ENCODE measurements at regions not wholly inside any gene's neighbourhood (a gene's known extent, or its start where the extent isn't known, plus 50 kb on each side); places are given as distances from the start of the nearest gene placed in this dataset.

DNA sequence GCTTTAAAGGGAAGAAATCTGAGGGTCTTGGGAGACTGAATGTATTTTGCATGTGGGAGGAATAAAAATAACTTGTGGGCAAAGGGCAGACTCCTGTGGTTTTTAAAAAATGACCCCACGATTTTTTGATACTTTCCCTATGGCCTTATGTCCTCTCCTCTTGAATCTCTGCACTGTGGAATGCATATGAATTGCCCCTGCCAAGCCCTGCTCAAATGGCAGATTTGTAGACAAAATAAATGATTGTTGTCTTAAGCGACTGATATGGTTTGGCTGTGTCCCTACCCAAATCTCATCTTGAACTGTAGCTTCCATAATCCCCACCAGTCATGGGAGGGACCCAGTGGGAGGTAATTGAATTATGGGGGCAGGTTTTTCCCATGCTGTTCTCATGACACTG lies 223.8 kb downstream of the DACT1 start:
- TF ChIP-seq, protein P1, sequence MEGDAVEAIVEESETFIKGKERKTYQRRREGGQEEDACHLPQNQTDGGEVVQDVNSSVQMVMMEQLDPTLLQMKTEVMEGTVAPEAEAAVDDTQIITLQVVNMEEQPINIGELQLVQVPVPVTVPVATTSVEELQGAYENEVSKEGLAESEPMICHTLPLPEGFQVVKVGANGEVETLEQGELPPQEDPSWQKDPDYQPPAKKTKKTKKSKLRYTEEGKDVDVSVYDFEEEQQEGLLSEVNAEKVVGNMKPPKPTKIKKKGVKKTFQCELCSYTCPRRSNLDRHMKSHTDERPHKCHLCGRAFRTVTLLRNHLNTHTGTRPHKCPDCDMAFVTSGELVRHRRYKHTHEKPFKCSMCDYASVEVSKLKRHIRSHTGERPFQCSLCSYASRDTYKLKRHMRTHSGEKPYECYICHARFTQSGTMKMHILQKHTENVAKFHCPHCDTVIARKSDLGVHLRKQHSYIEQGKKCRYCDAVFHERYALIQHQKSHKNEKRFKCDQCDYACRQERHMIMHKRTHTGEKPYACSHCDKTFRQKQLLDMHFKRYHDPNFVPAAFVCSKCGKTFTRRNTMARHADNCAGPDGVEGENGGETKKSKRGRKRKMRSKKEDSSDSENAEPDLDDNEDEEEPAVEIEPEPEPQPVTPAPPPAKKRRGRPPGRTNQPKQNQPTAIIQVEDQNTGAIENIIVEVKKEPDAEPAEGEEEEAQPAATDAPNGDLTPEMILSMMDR (IDR thresholded peaks at IDR 0.05), result no peak
- H3K27me3 ChIP-seq (ENCODE audit: control insufficient read depth, insufficient read depth, low read length), result no peaks in the 10 kb centered on the region
- no peak overlapping the region for H3K4me2 ChIP-seq (ENCODE audit: low read length)
- no peak overlapping the region for H3K27ac ChIP-seq
- H3K36me3 ChIP-seq (ENCODE audit: control insufficient read depth, insufficient read depth, low read length), result no peaks in the 10 kb centered on the region
- H3K79me2 ChIP-seq, result no peaks in the 10 kb centered on the region
- H3K9me3 ChIP-seq (ENCODE audit: control insufficient read depth, low read length), result no peaks in the 10 kb centered on the region
- no peaks in the 10 kb centered on the region for H3K4me1 ChIP-seq
- H3K4me3 ChIP-seq (ENCODE audit: low read depth, low read length), result no peak overlapping the region
- no peak overlapping the region for H3K9ac ChIP-seq
- H2AFZ ChIP-seq, result no peak overlapping the region

DNA sequence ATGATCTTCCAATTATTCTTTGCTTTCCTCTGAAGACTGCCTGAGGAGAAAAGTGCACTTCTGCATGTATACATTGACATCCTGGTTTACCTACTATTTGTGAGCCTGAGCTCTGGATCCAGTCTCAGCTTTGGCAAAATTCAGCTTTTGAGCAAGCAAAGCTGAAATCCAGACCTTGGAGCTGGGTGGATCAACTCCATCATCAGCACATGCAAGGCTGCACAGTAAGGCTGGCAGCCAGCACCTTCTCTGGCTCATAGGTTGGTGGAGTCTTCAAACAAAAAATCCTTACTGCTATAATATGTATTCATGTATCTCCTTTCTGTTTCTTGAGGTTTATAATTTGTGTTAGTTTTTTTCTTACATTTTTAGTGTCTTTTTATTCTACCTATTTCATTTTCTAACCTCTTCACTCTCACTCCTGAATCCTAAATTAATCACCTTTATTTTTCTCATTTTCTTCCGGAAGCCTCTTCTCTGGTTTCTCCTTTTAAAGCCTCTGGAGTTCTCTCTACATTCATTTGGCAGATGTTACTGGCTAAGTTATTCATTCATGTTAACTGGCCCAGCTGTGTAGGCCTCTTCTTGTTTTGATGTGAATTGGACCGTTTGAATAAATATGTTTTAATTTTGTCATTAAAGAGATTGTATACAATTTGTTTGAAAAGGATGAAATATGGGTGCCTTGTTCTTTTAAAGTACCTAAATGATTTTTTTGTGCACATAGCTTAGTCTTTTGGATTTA lies 224.8 kb downstream of the DACT1 start:
- Histone ChIP-seq H3K4me3 (ENCODE audit: low read depth, low read length) (no peak overlapping the region), H3K9me3 (ENCODE audit: control insufficient read depth, low read length) (no peaks in the 10 kb centered on the region), H3K4me2 (ENCODE audit: low read length) (no peak overlapping the region), H3K36me3 (ENCODE audit: control insufficient read depth, insufficient read depth, low read length) (no peaks in the 10 kb centered on the region), H3K9ac (no peak overlapping the region), H3K4me1 (no peaks in the 10 kb centered on the region), H3K27me3 (ENCODE audit: control insufficient read depth, insufficient read depth, low read length) (no peaks in the 10 kb centered on the region), H3K27ac (no peak overlapping the region), H3K79me2 (no peaks in the 10 kb centered on the region), H2AFZ (no peak overlapping the region)
- TF ChIP-seq, protein P1 (IDR thresholded peaks at IDR 0.05), result no peak

DNA sequence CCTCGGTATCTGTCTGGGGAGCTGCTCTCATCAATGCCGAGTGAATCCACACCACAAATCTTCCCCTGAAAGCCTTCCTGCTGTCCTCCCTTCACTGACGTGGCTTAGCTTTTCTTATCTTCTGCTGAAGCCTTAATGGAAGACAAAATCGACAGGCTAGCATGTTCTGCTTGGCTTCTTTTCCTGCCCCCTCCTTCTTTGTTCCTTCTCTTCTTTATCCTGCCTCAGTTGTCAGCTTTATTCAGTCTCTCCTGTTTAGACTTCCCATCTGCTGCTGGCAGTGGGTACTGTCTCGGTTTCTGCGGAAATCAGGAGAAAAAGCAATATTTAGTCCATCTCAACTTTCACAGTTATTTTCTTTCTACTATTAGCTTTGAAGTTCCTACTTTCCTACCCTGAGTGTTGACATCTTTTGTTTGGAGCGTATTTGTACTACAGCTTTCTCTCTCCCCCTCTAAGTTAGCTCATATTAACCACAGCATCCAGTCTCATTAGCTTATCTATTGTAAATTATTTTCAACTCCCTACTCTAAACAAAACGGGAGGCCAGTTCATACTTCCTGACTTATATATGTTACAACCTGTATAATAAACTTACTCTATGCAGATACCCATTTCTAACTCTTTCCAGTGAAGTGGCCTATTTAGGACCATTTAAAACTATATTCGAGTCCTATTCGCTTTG lies 226.0 kb downstream of the DACT1 start:
- Histone ChIP-seq H3K4me2 (ENCODE audit: low read length) (no peak overlapping the region), H3K9ac (no peak overlapping the region), H3K4me1 (no peaks in the 10 kb centered on the region), H3K79me2 (no peaks in the 10 kb centered on the region), H3K27ac (no peak overlapping the region), H3K27me3 (ENCODE audit: control insufficient read depth, insufficient read depth, low read length) (no peaks in the 10 kb centered on the region), H2AFZ (no peak overlapping the region), H3K9me3 (ENCODE audit: control insufficient read depth, low read length) (no peaks in the 10 kb centered on the region), H3K36me3 (ENCODE audit: control insufficient read depth, insufficient read depth, low read length) (no peaks in the 10 kb centered on the region), H3K4me3 (ENCODE audit: low read depth, low read length) (no peak overlapping the region)
- TF ChIP-seq, protein P1 (IDR thresholded peaks at IDR 0.05), result no peak

DNA sequence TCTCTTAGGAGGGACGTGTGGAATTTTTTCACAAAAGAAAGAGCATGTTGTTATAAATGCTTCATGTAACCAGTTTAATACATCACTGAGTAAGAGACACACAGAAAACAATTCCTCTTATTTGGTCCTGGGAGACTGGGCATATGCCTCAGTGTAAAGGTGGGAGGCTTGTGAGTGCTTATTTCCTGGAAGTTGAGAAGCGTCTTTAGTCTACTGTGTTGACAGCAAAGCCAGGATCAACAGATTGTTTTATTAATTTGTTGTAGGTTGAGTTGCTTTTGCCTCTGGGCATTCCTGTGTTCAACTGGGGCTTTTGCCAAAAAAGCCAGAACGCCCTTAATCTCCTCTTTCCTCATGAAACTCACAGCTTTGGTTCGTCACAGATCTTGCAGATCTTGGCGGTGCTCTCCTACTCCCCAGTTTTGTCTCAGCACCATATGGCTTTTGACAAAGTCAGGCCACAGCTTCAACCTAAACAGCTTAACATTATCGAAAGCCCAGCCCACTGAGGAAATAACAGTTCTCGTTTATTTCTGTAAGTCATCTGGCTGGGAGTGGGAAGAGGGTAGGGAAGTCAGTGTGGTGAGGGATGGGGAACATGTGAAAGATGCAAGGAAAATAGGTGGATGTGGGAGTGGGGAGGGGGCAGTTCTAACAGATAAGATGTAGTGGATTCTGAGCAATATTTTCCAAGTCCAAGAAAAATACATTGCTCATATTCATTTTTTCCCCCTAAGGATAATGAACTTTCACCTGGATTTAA lies 227.2 kb downstream of the DACT1 start:
- no peak overlapping the region for H3K9ac ChIP-seq
- no peaks in the 10 kb centered on the region for H3K27me3 ChIP-seq (ENCODE audit: control insufficient read depth, insufficient read depth, low read length)
- no peaks in the 10 kb centered on the region for H3K36me3 ChIP-seq (ENCODE audit: control insufficient read depth, insufficient read depth, low read length)
- no peaks in the 10 kb centered on the region for H3K79me2 ChIP-seq
- no peak overlapping the region for H3K27ac ChIP-seq
- no peaks in the 10 kb centered on the region for H3K9me3 ChIP-seq (ENCODE audit: control insufficient read depth, low read length)
- TF ChIP-seq, protein P1 (IDR thresholded peaks at IDR 0.05), result no peak
- H2AFZ ChIP-seq, result no peak overlapping the region
- no peaks in the 10 kb centered on the region for H3K4me1 ChIP-seq
- no peak overlapping the region for H3K4me3 ChIP-seq (ENCODE audit: low read depth, low read length)
- no peak overlapping the region for H3K4me2 ChIP-seq (ENCODE audit: low read length)

All from parathyroid adenoma (tissue), 2 donors.